AG08396 (cell line): ENCODE measurements at regions not wholly inside any gene's neighbourhood (a gene's known extent, or its start where the extent isn't known, plus 50 kb on each side); places are given as distances from the start of the nearest gene placed in this dataset.

Experiments used
- DNase-seq: peaks from one replicate; pipeline ENCODE4 v3.0.0; 2012; ENCODE audit warnings: low spot score, mixed read lengths

- no peak for DNase-seq
Observed at GRCh38 chr12:89959179-89959578, 250.5 kb upstream of the ATP2B1 start.

- no peak for DNase-seq
Observed at GRCh38 chr12:89954259-89954658, 245.6 kb upstream of the ATP2B1 start.

GRCh38 chr12:89951694-89952060 is 243.0 kb upstream of the ATP2B1 start:
- DNase-seq: no peak

GRCh38 chr12:89951050-89951693 is 242.5 kb upstream of the ATP2B1 start:
- DNase-seq: peak; percentile 26

- DNase-seq: no peak
Observed at GRCh38 chr12:89950421-89950820, 241.8 kb upstream of the ATP2B1 start.

GRCh38 chr12:89949457-89950195 is 241.0 kb upstream of the ATP2B1 start:
- no peak for DNase-seq

GRCh38 chr12:89948271-89949175 is 239.9 kb upstream of the ATP2B1 start:
- no peak for DNase-seq

- DNase-seq: peak; percentile 72
Observed at GRCh38 chr12:89947437-89948270, 239.0 kb upstream of the ATP2B1 start.

- no peak for DNase-seq
Observed at GRCh38 chr12:89946518-89947135, 238.0 kb upstream of the ATP2B1 start.

GRCh38 chr12:89945123-89945522 is 236.5 kb upstream of the ATP2B1 start:
- DNase-seq: no peak

- no peak for DNase-seq
Observed at GRCh38 chr12:89943463-89943862, 234.8 kb upstream of the ATP2B1 start.

- no peak for DNase-seq
Observed at GRCh38 chr12:89941436-89941835, 232.8 kb upstream of the ATP2B1 start.

- DNase-seq: no peak
Observed at GRCh38 chr12:89939522-89940215, 231.0 kb upstream of the ATP2B1 start.

- DNase-seq: no peak
Observed at GRCh38 chr12:89936631-89937030, 228.0 kb upstream of the ATP2B1 start.

GRCh38 chr12:89935850-89936249 is 227.2 kb upstream of the ATP2B1 start:
- no peak for DNase-seq

GRCh38 chr12:89933911-89934310 is 225.3 kb upstream of the ATP2B1 start:
- DNase-seq: no peak

GRCh38 chr12:89932954-89933353 is 224.3 kb upstream of the ATP2B1 start:
- DNase-seq: no peak

- DNase-seq: no peak
Observed at GRCh38 chr12:89928467-89928866, 219.8 kb upstream of the ATP2B1 start.

GRCh38 chr12:89927226-89927698 is 218.6 kb upstream of the ATP2B1 start:
- DNase-seq: no peak

GRCh38 chr12:89924191-89924590 is 215.6 kb upstream of the ATP2B1 start:
- DNase-seq: no peak

- no peak for DNase-seq
Observed at GRCh38 chr12:89923091-89923490, 214.5 kb upstream of the ATP2B1 start.
